ENCODE measurements at regions not wholly inside any gene's neighbourhood (a gene's known extent, or its start where the extent isn't known, plus 50 kb on each side); places are given as distances from the start of the nearest gene placed in this dataset.

DNA sequence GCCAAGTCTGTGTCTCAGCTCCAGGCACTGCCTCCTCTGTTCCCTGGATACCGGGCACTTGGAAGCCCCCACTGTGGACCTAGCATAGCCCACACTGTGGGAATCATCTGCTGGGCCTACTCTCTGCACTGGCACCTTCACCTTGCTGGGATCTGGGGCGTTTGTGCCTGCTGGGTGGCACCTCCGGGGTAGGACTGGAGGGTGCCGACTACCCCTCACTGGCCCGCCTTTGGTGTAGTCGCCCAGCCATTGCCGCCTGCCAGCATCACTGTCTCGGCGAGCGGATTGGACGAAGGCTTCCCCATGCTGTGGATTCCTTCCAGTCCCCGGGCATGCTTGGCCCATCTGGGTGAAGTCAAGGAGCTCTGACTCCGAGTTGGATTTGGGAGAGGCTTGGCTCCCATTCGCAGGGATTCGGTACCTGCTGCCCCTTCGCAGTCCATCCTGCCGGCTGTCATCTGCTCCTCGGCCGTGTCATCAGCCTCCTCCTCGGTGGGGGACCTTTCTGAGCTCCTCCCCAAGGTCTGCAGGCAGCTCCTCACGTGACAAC lies 180.6 kb upstream of the HDAC4 start:
- no peak for DNase-seq (ENCODE audit: low read depth in 2 of 2)

DNA sequence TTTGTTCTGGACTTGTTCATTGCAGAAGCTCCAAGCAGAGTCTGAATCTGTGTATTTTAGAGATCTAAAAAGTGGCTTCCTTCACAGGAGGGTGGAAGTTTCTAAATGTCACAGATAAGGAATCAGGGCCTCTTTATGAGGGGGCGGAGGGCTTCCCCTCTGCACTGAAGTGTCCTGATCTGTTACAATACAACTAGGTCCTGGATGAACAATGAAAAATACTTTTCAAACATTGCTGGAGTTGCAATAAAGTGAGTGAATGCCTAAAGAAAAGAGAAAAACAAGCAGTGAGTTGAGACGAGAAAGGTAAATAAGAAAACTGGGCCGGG lies 179.3 kb upstream of the HDAC4 start:
- DNase-seq (ENCODE audit: low read depth in 2 of 2), result no peak

DNA sequence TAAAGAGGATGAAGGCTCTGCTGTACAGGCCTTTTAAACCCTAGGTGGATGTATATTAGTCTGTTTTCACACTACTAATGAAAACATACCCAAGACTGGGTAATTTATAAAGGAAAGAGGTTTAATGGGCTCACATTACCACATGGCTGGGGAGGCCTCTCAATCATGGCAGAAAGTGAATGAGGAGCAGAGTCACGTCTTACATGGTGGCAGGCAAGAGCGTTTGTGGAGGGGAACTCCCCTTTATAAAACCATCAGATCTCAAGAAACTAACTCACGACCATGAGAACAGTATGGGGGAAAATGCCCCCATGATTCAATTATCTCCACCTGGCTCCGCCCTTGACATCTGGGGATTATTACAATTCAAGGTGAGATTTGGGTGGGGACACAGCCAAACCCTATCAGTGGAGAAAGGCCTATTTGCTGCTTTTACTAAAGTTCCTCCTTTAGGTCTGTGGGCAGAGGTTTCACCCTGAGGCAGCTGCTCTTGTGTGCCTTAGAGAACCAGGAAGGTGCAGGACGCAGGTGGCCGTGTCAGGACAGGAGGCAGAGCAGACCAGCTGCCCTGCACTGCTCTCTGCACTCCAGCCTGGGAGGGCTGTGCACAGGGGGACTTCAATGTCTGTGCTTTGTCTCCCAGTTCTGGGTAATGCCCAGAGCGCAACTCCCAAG lies 178.8 kb upstream of the HDAC4 start:
- DNase-seq (ENCODE audit: low read depth in 2 of 2), result no peak

DNA sequence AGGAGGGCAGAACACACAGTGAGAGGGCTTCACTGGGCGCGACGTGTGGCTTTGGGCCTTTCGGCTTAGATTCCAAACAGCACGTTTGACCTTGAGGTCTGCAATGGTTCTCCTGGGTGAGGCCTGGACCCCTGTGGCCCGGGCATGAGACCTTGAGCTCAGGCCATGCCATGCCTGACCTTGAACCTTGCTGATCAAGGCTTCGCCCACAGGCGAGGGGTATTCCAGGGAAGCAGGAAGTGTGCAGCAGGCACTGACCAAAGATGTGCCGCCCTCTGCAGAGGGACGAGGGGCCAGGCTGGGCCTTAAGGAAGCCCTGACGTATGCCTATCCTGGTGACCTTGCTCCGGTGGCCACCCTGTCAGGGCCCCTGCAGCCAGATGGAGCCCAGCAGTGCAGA lies 178.3 kb upstream of the HDAC4 start:
- DNase-seq (ENCODE audit: low read depth in 2 of 2), result no peak

DNA sequence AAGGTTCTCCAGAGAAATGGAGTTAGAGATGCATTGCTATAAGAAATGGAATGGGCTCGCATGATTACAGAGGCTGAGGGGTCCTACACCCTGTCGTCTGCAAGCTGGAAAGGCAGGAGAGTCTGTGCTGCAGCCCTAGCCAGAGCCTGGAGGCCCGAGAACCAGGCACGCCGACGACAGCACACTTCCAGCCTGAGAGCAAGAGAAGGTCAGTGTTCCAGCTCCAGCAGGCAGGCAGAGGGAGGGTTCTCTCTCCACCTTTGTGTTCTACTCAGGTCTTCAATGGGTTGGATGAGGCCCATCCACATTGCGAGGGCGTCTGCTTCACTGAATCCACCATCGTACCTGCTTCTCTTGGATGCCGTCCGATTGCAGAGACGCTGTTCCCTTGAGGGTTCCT lies 177.6 kb upstream of the HDAC4 start:
- no peak for DNase-seq (ENCODE audit: low read depth in 2 of 2)

DNA sequence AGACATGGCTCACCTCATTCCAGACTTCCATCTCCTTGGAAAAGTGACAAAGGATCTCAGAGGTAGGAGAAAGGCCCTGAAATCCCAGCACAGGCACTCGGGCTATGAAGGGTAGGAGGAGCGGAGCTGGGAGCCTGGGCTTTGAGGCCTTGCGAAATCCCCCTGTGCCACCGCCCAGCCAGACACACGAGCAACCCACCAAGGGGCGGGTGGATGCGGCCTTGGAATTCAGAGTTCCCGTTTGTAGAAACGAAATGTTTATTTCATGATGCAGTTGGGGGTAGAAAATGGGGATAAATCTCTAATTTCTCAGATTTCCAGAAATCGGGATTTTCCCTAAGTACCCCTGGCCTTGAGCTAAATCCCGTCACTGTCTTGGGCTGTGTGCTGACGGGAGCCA lies 177.1 kb upstream of the HDAC4 start:
- DNase-seq (ENCODE audit: low read depth in 2 of 2), result no peak

DNA sequence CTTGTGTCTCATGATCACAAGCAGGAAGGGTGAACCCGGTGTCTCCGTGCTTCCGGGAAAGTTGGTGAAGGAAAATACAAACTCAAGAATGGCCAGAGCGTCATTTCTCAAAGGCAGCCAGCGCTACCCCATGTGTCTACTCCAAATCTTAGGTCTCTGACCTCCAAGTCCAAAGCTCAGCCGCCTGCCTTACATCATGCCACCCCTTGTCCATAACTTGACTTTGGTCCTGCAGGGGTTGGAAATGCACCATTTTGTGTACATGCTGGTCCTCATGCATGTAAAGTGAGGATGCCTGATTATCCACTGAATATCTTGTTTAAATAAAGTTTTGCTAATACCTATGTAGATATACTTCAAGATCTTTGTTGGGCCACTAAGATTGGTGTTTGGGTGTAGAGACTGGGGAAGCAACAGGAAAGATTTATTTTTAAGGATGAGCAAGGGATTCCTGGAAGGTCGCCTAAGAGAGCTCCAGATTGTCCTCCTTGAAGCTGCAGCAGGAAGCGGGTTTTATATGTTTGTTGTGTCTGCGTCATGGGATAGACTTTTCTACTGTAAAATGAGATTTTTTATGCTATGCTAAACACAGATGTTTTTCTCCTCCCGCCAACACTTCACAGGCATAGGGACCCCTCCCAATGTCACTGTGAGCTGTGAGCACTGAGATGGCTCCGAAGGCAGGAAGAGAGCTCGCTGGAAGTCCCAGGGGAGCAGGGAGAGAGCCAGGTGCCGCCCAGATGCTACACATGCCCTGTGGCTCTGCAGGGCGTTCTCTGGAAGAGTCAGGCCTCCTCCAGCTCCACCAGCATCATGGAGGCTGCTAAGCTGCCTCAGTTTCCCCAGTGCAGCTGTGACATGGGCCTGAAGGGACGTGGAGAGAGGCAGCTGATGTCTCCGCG lies 176.2 kb upstream of the HDAC4 start:
- no peak for DNase-seq (ENCODE audit: low read depth in 2 of 2)

DNA sequence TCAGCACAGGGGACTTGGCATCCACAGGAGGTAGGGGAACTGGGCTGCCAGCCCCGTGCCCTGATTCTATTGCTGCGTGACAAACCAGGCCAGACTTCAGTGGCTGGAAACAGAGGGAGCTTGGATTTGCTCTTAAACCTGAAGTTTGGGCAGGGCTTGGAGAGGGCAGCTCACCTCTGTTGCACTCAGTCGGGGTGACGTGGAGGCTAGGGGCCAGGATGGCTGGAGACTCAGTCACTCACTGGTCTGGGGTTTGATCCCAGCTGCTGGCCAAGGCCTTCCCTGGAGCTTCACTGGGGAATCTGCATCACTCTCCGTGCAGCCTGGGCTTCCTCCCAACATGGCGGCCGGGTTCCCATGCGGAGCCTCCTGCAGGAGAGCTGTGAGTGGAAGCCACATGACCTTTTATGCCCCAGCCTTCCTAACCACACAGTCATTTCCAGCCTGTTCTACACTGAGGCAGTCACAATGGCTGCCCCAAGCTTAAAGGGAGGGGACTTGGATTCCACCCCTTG lies 175.2 kb upstream of the HDAC4 start:
- no peak for DNase-seq (ENCODE audit: low read depth in 2 of 2)

DNA sequence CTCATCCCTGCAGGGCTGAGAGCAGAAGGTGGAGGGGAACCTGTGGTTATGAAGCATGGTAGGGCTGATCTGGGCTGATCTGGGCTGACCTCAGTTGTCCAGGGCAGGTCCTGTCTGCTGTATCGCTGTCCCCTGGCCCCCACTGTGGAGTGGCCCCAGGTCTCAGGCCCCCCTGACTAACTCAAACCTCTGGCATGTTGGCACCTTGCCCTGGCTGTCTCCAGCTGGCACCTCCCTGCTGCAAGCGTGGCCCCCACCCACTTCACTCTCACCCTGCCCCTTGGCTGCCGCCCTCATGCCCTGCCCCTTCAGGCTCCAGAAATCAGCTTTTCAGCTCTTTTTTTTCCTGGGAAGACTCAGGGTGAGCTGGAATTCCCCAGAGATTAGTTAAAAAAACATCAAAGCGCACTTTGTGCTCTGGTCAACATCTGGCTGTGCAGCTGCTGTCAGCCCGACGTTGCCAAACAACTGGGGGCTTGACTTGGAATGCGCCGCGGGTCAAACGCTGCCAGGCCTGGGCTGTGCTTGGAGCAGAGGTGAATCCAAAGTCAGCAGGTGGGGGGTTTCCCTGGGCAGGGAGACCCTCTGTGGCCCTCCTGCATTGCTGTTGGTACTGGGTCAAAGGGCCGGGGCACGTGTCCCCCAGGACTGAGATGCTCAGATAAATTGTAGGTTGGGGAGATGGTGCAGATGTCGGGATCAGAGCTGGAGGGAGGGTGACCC lies 173.8 kb upstream of the HDAC4 start:
- no peak for DNase-seq (ENCODE audit: low read depth in 2 of 2)

DNA sequence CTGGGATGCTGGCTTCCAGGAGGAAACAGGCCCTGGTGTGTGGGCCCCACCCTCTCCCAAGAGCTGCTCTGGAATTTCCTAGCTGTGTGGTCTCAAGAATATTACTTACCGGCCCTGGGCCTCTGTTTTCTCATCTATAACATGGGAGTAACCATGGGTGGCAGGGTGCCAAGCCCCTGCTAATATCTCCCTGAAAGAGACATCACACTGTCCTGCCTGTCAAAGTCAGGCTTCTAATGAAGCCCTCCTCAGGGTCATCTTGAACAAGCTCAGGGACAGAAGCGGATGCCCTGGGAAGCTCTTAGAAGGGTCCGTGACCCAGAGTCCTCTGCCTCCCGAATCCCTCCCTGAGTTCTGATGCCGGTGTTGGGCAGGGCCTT lies 173.2 kb upstream of the HDAC4 start:
- no peak for DNase-seq (ENCODE audit: low read depth in 2 of 2)

DNA sequence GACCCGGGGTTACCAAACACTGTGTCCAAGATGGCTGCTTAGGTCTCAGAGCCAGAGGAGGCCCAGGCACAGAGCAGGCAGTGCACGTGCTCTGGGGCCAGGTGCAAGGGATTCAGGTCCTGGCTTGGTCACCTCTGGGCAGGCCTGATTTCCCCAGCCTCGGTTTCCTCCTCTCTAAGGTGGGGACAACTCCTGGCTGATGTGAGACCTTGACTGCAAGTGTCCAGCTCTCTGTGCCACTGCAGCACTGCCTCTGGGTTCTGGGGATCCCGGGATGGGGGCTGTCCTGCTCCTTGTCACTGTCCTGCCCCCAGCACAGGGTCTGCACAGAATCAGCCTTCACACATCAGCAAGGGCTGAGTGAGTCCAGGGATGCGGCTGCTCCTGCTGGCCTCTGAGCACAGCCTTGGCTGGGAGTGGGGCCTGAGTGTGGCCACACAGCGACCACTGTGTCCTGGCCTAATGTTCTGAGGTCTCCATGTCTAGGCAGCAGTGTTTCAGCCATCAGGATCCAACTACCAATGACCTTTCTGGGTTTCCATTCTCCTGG lies 170.2 kb upstream of the HDAC4 start:
- no peak for DNase-seq (ENCODE audit: low read depth in 2 of 2)

DNA sequence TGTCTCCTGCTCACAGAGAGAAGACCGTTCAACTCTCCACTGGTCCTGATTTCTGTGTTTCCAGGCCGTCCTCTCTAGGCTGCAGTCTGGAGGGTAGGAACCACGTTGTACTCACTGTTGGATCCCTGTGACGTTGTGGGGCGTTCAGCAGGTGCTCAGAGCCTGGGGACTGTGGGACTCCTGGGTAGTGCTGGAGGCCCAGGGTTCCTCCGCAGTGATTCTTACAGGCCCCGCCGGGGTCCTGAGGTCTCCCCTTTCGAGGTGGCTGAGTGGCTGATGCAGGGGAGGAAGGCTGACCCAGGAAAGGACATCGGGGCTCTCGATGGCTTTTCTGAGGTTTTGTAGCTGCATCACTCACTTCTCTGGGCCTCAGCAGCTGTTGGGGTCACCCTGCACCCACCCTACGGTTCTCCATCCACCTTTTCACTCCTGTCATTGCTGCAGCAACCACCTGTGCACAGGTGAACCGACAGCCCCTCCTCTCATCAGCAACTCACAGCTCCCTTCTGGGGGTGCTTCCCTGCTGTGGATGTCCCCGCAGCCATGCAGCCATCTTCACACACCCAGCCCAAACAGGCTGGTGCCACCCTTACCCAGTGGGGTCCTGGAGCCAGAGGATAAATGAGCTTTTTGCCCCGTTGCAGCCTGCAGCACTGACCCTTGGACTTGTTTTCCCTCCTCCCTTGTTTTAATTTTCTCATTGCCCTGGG lies 169.6 kb upstream of the HDAC4 start:
- DNase-seq (ENCODE audit: low read depth in 2 of 2), result no peak

DNA sequence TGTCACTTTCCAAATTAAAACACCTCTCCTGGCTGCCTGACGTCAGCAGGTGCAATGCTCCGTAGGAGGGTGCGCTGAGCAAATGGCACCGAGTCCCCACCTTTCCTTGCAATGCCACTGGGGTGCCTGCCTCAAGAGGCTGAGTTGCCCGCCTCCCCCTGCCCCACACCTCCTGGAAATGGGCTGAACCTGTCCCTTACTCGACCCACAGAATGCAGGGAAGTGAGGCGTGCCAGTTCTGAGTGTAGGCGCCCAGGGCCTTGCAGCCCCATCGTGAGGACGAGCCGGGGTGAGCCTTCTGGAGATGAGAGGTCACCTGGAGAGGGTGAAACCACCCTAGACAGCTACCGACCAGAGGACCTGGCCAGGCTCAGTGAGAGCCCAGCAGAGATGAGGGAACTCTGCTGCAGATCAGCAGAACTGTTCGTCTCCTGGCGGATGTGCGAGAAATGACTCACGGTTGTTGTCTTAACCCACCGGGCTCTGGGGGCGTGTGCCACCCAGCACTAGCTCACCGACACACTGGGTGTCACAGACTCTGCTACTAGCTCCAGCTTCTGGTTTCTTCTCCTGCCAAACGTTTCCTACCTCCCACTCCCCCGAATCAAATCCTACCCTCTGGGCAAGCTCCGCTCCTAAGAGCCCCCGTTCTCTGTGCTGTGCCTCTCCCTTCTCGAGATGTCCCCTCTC lies 168.7 kb upstream of the HDAC4 start:
- no peak for DNase-seq (ENCODE audit: low read depth in 2 of 2)

DNA sequence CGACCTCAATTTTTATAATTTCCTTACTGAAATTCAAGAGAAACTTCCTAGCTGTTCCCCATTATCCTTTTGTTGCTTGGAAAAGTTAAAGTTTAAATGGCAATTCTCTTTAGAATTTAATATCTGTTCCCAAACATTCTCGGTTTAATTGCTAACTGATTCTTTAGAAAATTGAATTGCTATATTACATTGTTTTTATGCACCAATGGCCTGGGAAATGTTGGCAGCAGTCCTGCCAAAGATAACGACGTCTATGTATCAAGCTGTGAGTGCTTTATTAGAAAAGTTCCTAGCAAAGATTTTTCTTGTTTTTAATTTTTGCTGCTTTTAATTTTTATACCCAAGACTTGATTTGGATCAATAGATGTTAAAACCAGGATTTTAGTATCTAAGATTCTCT lies 167.8 kb upstream of the HDAC4 start:
- no peak for DNase-seq (ENCODE audit: low read depth in 2 of 2)

DNA sequence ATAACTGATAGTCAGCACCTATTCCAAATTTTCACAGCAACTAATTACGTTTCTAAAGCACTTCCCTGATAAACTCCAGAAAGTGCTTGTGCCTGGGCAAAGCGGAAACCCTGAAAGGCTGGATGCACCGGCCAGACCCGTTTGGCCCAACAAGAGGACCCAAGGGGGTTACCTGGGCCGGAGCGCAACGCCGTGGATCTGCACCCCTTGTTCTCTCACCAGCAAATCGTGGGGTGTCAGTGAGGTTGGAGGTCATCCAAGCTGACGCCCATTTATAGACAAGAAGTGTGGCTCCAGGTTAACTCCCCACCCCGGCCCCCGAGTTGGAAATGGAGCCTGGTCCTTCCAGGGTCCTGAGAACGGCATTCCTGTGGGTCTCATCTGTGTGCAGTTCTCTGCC lies 167.0 kb upstream of the HDAC4 start:
- no peak for DNase-seq (ENCODE audit: low read depth in 2 of 2)

DNA sequence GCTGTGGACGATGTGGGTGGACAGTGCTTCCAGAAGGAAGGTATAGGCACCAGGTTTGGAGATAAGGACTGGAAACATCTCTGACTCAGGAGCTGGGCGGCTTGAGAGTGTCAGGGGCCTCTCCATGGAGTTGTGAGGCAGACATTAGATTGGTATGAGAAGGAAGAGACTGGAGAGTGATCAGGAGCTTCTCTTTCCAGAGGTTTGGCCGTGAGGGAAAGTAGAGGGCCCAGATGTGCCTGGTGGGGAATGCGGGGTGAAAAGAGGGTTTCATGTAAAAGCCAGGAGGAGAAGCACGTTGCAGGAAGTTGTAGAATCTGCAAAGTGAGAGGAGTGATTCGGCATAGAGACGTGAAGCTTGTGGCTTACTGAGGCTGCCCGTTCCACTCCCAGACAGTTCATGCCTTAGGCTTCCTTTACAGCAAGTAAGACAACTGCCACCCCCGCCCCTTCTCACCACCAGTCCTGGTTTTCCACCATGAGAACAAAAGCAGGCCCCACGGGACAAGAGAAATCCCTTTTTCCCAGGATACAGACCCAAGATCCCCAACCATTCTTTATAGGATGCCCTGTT lies 166.3 kb upstream of the HDAC4 start:
- DNase-seq (ENCODE audit: low read depth in 2 of 2), result no peak

DNA sequence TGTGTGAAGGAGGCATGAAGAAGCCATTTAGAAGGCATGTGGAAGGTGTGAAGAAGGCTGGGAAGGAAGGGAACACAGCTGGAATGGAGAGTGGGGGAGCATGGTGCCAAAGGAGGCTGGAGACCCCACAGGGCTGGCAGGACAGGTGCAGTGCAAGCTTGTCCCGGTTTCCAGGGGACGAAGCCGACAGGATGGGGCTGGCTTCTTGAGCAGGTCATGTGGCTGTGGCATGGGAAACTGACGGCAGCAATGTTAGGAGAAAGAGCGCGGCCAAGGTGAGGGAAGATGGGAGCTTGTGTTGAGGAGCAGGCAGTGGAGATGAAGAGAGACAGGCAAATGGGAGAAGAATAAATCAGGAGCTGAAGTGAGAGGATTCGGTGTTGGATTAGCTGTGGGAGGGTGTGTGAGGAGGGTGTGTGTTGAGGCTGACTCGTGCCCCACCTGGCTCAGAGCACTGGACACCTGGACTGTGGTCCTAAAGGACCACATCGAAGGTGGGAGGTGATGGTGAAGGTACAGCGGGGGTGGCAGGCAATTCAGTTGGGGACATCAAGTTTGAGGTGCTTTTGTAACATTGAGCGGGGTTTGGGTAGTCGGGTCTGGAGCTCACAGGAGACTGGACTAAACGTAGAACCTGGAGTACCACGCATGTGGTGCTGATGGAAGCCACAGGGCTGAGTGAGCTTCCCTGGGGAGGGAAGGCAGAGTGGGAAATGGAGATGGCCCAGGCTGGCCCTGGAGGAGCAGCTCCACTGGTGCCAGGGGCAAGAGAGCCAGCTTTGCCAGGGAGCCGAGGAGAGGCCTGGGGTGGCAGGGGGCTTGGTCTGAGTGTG lies 165.6 kb upstream of the HDAC4 start:
- no peak for DNase-seq (ENCODE audit: low read depth in 2 of 2)

DNA sequence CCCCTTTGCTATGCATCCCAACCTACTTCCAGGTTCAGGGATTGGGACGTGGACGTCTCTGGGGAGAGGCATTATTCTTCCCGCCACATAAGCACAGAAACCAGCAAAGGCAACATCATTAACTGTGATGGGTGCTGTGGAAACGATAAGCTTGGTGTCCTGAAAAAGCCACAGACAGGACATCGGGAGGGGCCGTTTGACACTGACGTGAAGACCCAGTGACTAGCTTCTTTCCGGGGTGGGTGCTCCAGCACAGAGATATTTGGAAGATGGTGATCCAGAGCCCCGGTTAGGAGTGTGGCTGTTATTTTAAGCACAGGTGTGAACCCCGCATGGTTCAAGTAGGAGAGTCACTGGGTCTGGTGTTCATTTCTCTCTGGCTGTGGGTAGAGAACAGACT lies 163.8 kb upstream of the HDAC4 start:
- DNase-seq (ENCODE audit: low read depth in 2 of 2), result no peak

DNA sequence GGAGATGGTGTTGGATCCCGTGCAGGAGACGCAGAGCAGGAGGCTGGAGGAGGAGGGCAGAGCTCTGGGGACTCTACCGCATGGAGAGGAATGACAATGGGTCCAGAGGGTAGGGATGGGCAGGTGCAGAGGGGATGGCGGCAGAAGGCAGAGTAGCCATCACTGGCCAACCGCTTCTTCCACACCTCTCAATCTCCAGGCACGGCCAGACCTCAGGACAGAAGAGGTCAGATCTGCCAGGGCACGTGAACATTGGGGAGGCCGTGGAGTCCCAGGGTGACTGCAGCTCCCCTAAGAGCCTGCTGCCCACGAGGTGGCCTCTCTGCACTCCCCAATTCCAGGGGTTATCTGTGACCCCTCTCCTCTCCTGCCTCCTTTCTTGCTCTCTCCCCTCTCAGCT lies 162.7 kb upstream of the HDAC4 start:
- DNase-seq (ENCODE audit: low read depth in 2 of 2), result no peak

Measured in dermis microvascular lymphatic vessel endothelial cell (primary cell).